GM19397 (cell line): ENCODE measurements at regions not wholly inside any gene's neighbourhood (a gene's known extent, or its start where the extent isn't known, plus 50 kb on each side); places are given as distances from the start of the nearest gene placed in this dataset.
A peak's percentile ranks its signal among the peaks of the same experiment; 100 is the strongest.
"Not testable (repeated sequence)": the region's sequence is repeated elsewhere in the genome, so short reads cannot be mapped to it uniquely, and the experiment has no call there.

Experiments used
- ATAC-seq: cut with Tn5 transposase; IDR thresholded peaks from one replicate; pipeline ENCODE4 v1.9.1; 2021; ENCODE audit warnings: mild to moderate bottlenecking, moderate library complexity; ENCODE audit not compliant: unreplicated experiment

GRCh38 chr2:75390169-75390568 is 170.6 kb downstream of the EVA1A start:
- ATAC-seq: no peak

GRCh38 chr2:75389271-75389670 is 171.5 kb downstream of the EVA1A start:
- ATAC-seq: no peak

GRCh38 chr2:75381032-75381431 is 179.7 kb downstream of the EVA1A start:
- no peak for ATAC-seq

- no peak for ATAC-seq
These were observed 180.3 kb upstream of the TACR1 start for GRCh38 chr2:75379476-75380210.

GRCh38 chr2:75375646-75376582 is 176.6 kb upstream of the TACR1 start:
- no peak for ATAC-seq

- ATAC-seq: not testable (repeated sequence)
These were observed 175.2 kb upstream of the TACR1 start for GRCh38 chr2:75374414-75374957.

- ATAC-seq: no peak
These were observed 168.1 kb upstream of the TACR1 start for GRCh38 chr2:75367401-75367800.

- ATAC-seq: no peak
These were observed 162.2 kb upstream of the TACR1 start for GRCh38 chr2:75361486-75361885.

- ATAC-seq: no peak
These were observed 161.6 kb upstream of the TACR1 start for GRCh38 chr2:75360945-75361344.

GRCh38 chr2:75356865-75357264 is 157.5 kb upstream of the TACR1 start:
- ATAC-seq: no peak

GRCh38 chr2:75353131-75353530 is 153.8 kb upstream of the TACR1 start:
- no peak for ATAC-seq

GRCh38 chr2:75348307-75348706 is 149.0 kb upstream of the TACR1 start:
- no peak for ATAC-seq

- ATAC-seq: no peak
These were observed 144.8 kb upstream of the TACR1 start for GRCh38 chr2:75344146-75344545.

- ATAC-seq: peak; percentile 57
These were observed 143.3 kb upstream of the TACR1 start for GRCh38 chr2:75342504-75343175.

- no peak for ATAC-seq
These were observed 141.2 kb upstream of the TACR1 start for GRCh38 chr2:75340560-75340959.

GRCh38 chr2:75338461-75338860 is 139.1 kb upstream of the TACR1 start:
- ATAC-seq: no peak

GRCh38 chr2:75337619-75338018 is 138.3 kb upstream of the TACR1 start:
- ATAC-seq: no peak

- ATAC-seq: no peak
These were observed 137.7 kb upstream of the TACR1 start for GRCh38 chr2:75337016-75337415.

GRCh38 chr2:75336451-75336850 is 137.1 kb upstream of the TACR1 start:
- no peak for ATAC-seq

- no peak for ATAC-seq
These were observed 134.8 kb upstream of the TACR1 start for GRCh38 chr2:75334076-75334475.

GRCh38 chr2:75333646-75334045 is 134.3 kb upstream of the TACR1 start:
- ATAC-seq: no peak
